Hematopoietic multipotent progenitor cell treated with erythropoietin and hydrocortisone succinate and interleukin-3 and kit ligand, for 17 days (in vitro differentiated cells): ENCODE measurements at regions not wholly inside any gene's neighbourhood (a gene's known extent, or its start where the extent isn't known, plus 50 kb on each side); places are given as distances from the start of the nearest gene placed in this dataset.

Source experiments
- DNase-seq: peaks from one replicate; pipeline ENCODE4 v3.0.0-alpha.2; 2015; ENCODE audit warnings: low spot score

- DNase-seq, result no peak
These were observed 945.0 kb downstream of the BRD1 start for GRCh38 chr22:48882636-48883200.

GRCh38 chr22:48881326-48881980, 946.2 kb downstream of the BRD1 start:
- no peak for DNase-seq

DNA sequence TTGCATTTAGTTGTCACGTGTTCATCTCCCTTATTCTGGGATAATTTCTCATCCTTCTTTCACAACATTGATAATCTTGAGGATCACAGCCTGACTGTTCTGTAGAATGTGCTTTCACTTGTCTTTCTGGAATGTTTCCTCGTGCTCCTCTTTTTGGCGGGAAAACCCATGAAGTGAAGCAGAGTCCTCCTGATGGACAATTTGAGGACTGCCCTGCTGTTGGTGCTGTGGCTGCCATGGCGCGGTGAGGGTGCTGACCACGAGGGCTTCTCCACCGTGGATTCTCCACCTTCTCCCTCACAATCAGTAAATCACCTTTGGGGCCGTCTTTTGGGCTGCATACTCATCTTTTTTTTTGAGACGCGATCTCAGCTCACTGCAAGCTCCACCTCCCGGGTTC, 946.9 kb downstream of the BRD1 start:
- no peak for DNase-seq

- no peak for DNase-seq
These were observed 950.7 kb downstream of the BRD1 start for GRCh38 chr22:48876951-48877350.

DNA sequence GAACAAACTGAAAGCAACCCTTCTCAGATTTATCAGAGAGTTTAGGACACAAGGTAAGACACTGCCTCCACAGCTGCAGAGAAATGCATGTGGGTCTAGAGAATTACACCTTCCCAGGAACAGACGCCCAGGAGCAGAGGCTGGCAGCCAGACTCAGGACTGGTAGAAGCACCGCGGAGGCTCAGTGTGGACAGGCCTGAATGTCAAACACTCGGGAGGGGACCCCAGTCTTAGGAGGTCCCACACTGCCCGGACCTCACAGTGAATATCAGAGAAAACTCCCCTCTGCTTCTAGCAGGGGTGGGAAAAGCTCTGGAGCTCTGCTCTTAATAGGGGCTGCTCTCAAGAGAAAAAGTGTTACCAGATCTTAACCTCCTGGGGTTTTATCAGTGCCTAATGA, 952.7 kb downstream of the BRD1 start:
- no peak for DNase-seq

GRCh38 chr22:48873191-48873520, 954.5 kb downstream of the BRD1 start:
- DNase-seq, result no peak

GRCh38 chr22:48872271-48873190, 955.1 kb downstream of the BRD1 start:
- no peak for DNase-seq

DNA sequence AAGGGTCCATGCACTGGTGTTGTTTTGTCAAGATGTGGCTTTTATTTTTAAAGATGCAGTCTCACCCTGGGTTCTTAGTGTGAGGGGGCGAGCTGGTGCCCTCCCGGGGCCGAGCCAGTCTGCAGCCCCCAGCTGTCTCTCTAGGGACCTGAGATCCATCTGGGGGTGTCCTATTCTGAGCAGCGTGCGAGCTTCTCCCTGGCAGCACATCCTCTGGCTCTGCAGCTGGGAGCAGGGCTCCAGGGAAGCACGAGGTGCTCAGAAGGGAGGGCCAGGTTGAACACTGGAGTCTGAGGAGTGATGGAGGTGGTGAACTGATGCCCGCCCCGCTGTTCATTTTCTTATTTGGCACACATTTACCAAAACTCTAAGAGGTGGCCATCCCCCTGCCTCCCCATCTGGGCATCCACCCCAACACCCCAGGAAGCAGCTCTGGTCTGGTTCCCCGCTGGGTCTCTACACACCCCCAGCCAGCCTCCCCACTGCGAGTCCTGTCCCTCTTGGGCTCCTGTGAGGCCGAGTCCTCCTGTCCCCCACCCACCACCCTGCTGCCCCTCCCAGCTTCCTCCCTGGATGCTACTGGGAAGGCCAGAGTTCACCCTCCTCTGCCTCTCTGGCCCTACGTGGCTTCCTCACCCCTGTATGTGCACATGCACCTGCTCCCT, 956.4 kb downstream of the BRD1 start:
- DNase-seq, result no peak

DNA sequence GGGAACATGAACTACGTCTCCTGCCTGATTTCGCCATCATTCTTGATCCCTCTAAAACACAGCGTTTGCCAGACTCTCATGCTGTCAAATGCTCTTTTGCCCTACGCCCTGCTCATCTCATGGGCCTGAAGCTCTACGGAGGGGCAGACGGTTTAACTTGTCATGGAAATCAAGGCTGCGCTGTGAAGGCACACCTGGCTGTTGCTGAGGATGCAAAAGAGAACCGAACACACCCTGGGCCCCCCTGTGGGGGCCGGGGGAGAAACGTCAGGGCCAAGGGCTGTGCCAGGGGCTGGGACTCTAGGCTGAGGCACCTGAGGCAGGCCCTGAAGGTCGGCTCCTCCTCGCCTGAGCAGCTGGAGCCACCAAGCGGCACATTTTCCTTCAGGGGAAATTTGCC, 957.2 kb downstream of the BRD1 start:
- no peak for DNase-seq

- no peak for DNase-seq
These were observed 957.9 kb downstream of the BRD1 start for GRCh38 chr22:48869788-48870187.

- DNase-seq, result no peak
These were observed 958.5 kb downstream of the BRD1 start for GRCh38 chr22:48869161-48869560.

DNA sequence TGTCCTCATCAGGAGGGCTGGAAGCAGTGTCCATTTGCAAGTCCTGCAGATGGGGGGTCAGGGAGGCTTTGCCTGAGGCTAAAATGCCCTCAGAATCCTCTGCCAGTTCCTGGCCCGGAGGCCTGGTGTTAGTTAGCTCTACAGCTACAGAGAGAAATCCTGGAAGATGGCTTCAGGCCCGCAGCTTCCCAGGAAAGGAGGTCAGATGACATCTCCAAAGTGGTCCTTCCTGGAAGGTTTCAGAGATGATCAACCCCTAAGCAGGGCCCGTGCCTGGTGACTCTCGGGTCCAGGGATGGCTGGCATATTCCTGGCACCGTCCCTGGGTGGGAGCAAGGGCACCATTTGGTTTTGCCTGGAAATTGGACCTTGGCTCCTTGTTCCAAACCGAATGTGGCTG, 959.1 kb downstream of the BRD1 start:
- DNase-seq, result no peak

GRCh38 chr22:48867891-48868290, 959.8 kb downstream of the BRD1 start:
- DNase-seq, result no peak

GRCh38 chr22:48866906-48867681, 960.6 kb downstream of the BRD1 start:
- DNase-seq, result no peak

DNA sequence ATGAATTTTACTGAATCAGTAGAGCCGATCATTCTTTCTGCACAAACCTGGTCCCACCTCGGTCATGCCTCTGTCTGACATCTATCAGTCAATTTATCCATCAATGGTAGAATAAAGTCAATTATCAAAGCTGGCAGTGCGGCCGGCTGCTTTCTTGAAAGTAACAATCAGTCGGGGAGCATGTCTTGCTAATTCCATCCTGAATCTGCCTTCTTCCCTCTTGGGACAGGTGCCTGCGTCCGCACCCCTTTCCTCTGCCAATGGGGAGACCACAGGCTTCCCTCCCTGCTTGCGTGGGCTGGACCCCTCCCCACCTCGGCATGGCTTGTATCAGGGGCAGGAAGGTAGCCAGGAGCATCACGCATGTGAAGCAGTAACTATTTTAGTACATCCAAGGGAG, 962.9 kb downstream of the BRD1 start:
- DNase-seq, result no peak

GRCh38 chr22:48863965-48864528, 963.6 kb downstream of the BRD1 start:
- DNase-seq, result no peak

- no peak for DNase-seq
These were observed 967.1 kb downstream of the BRD1 start for GRCh38 chr22:48860557-48860956.

DNA sequence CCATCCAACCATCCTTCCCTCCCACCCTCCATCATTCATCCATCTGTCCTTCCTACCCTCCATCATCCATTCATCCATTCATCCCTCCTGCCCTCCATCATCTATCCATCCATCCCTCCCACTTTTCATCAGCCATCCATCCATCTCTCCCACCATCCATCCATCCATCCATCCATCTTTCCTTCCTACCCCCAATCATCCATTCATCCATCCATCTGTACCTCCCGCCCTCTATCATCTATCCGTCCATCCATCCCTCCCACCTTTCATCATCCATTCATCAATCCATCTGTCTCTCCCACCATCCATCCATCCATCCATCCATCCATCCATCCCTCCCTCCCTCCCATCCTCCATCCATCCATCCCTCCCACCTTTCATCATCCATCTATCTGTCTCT, 968.8 kb downstream of the BRD1 start:
- DNase-seq, result no peak

DNA sequence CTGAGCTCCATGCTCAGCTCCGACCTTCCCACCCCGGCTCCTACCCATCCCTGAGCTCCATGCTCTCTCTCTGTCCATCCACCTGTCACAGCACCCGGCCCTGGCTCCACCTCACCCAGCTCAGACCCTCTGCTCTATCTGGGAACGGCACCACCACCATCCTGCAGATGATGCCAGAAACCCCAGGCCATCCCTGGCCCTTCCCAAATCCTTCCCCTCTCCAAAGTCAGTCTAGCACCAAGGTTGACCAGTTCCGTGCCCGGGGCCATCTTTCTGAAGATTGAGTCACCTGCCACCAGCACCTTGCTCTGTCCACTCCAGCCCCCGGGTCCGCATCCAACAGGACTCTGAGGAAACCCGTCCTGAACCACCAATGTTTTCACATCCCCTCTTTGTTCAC, 969.6 kb downstream of the BRD1 start:
- no peak for DNase-seq

DNA sequence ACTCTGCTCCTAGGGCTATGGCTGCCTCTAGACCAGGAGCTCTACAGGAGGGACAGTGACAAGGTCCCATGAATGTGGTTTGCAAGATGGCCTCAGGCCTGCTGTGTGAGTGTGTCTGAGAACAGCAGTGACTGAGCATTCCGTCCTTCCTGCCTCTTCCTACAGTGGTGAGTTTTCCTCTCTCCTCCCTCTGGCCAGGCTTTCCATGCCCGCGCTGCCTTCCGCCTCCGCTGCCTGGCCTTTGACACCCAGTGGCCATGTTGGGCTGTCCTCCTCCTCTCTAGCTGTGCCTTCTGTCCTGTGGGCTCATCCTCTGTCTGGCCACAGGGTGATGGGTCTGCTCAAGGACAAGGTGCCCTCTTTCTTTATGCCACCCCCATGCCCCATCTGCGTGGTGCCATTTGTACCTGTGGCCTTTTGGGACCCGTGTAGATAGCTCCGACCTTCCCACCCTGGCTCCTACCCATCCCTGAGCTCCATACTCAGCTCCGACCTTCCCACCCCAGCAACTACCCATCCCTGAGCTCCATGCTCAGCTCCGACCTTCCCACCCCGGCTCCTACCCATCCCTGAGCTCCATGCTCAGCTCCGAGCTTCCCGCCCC, 970.4 kb downstream of the BRD1 start:
- DNase-seq, result no peak

DNA sequence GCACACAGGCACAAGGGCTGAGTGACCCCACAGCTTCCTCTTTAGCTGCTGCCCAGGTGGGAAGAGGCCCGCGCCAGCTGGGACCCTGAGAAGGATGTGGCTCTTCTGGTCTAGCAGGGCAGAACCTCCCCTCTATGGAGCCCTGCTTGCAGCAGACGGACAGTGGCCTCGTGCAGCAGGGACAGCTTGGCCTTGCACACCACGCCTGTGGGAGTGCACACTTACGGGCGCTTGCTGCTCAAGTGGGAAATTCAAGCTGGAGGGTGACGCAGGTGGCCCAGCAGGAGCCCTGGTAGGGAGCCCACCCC, 971.4 kb downstream of the BRD1 start:
- no peak for DNase-seq
